Astrocyte of the spinal cord (primary cell): ENCODE measurements at regions not wholly inside any gene's neighbourhood (a gene's known extent, or its start where the extent isn't known, plus 50 kb on each side); places are given as distances from the start of the nearest gene placed in this dataset.

Experiments used
- DNase-seq: peaks from one replicate; pipeline ENCODE4 v3.0.0; 2011; ENCODE audit warnings: low read depth, low spot score
- H3K4me3 ChIP-seq: 2 replicates; pipeline ENCODE4 v1.5.1; 2011; ENCODE audit warnings: low read depth, mild to moderate bottlenecking, low read length, moderate library complexity
- in situ Hi-C: cut with HindIII; loops from 2 replicates; pipeline ENCODE4 v1.10.0; 2017; ENCODE audit warnings: low sequenced_read_pairs
- TF ChIP-seq, protein P1 (sequence below): IDR thresholded peaks from 2 replicates; pipeline ENCODE4 v1.5.1; 2012; ENCODE audit warnings: low read depth, mild to moderate bottlenecking, low read length, inconsistent platforms

DNA sequence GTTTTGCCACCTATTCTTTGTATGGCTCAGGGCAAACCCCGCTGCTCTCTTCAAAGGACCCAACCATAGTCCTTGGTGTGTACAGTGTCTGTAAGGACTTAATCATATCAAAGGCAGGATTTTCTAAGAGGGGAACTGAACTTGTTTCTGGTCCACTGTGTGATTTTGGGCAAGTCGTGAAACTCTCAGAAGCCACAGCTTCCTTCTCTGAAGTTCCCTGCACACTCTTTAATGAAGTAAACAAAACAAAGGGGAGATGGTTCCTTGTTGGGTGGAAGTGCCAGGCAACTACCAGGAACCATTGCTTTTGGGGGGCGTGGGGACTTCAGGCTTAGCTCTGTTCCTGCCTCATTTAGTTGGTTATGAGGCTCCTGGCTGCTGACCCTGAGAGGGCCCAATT lies 152.4 kb downstream of the VRK1 start:
- H3K4me3 ChIP-seq, result no peak overlapping the region
- TF ChIP-seq, protein P1, sequence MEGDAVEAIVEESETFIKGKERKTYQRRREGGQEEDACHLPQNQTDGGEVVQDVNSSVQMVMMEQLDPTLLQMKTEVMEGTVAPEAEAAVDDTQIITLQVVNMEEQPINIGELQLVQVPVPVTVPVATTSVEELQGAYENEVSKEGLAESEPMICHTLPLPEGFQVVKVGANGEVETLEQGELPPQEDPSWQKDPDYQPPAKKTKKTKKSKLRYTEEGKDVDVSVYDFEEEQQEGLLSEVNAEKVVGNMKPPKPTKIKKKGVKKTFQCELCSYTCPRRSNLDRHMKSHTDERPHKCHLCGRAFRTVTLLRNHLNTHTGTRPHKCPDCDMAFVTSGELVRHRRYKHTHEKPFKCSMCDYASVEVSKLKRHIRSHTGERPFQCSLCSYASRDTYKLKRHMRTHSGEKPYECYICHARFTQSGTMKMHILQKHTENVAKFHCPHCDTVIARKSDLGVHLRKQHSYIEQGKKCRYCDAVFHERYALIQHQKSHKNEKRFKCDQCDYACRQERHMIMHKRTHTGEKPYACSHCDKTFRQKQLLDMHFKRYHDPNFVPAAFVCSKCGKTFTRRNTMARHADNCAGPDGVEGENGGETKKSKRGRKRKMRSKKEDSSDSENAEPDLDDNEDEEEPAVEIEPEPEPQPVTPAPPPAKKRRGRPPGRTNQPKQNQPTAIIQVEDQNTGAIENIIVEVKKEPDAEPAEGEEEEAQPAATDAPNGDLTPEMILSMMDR, result no peak
- no peak for DNase-seq
- in situ Hi-C loops, result no loop called here

- no peak for DNase-seq
- in situ Hi-C loops, result no loop called here
- TF ChIP-seq, protein P1, result no peak
- no peak overlapping the region for H3K4me3 ChIP-seq
These were observed 154.3 kb downstream of the VRK1 start for GRCh38 chr14:96951511-96951910.

GRCh38 chr14:96953087-96953874 lies 156.1 kb downstream of the VRK1 start:
- H3K4me3 ChIP-seq, result no peak overlapping the region
- in situ Hi-C loops, result no loop called here
- no peak for DNase-seq
- TF ChIP-seq, protein P1, result no peak

DNA sequence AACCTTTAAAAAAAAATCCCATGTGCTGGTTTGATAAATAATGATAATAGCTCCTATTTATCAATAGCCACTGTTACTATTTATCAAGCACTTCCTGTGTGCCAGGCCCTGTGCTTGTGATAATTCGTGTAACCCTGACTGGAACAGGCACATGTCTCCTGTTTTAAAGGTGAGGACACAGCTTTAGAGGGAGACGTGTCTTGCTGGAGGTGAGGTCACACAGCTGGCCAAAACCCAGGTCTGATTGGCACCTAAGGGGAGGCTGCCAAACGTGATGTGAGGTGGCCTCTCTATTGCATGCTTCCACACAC lies 156.6 kb downstream of the VRK1 start:
- in situ Hi-C loops, result no loop called here
- no peak overlapping the region for H3K4me3 ChIP-seq
- TF ChIP-seq, protein P1, result no peak
- no peak for DNase-seq

- DNase-seq, result no peak
- TF ChIP-seq, protein P1, result no peak
- in situ Hi-C loops, result no loop called here
- H3K4me3 ChIP-seq, result no peak overlapping the region
These were observed 159.5 kb downstream of the VRK1 start for GRCh38 chr14:96956464-96957239.

DNA sequence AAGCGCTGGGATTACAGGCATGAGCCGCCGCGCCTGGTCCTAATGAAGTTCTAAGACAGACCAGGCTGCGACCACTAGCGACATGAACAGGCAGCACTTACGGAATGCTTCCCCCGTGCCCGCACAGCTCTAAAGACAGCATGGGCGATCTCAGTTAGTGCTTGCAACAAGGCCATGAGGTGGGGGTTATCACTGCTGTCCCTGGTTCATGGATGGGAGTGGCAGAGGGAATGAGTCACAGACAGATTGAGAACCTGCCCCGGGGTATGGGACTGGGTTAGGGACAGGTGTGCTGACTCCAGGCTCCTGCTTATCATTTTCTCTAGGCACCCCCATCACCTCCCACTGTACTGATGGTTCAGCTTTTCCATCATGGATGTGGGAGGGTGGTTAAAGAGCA lies 160.9 kb downstream of the VRK1 start:
- H3K4me3 ChIP-seq, result no peak overlapping the region
- DNase-seq, result no peak
- TF ChIP-seq, protein P1, result no peak
- in situ Hi-C loops, result no loop called here
